ENCODE measurements at regions not wholly inside any gene's neighbourhood (a gene's known extent, or its start where the extent isn't known, plus 50 kb on each side); places are given as distances from the start of the nearest gene placed in this dataset.
"Not testable (repeated sequence)": the region's sequence is repeated elsewhere in the genome, so short reads cannot be mapped to it uniquely, and the experiment has no call there.

GRCh38 chr14:83153081-83153480 lies 1619.4 kb upstream of the SEL1L start:
- DNase-seq = no peak

- DNase-seq = no peak
Measured at GRCh38 chr14:83162361-83162929, 1628.8 kb upstream of the SEL1L start.

GRCh38 chr14:83163016-83163415 lies 1629.4 kb upstream of the SEL1L start:
- DNase-seq = no peak

DNA sequence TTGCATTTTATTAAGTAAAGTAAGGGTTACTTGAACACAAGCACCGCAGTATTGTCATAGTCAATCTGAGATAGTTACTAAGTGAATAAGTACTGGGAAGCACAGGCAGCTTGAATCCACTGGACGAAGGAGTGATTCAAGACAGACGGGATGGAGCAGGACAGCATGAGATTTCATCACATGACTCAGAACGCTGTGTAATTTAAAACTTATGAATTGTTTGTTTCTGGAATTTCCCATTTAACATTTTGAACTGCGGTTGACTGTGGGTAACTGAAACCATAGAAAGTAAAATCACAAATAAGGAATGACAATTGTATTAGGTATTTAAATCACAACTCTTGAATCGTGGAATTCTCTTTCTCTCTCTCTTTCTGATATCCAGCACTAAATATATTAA lies 1630.4 kb upstream of the SEL1L start:
- no peak for DNase-seq

GRCh38 chr14:83164591-83164990 lies 1630.9 kb upstream of the SEL1L start:
- no peak for DNase-seq

DNA sequence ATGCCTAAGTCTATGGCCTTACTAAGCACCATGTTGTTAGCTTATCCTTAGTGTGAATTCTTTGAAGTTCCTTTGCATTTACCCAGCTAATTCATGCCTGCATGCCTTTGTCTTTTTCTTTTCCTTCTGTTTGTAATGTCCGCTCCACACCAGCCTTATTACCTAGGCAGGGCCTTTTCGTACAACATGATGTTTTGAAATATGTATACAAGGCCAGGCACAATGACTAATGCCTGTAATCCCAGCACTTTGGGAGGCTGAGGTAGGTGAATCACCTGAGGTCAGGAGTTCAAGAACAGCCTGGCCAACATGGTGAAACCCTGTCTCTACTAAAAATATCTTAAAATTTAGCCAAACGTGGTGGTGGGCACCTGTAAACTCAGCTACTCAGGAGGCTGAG lies 1636.5 kb upstream of the SEL1L start:
- no peak for DNase-seq

- DNase-seq = no peak
Measured at GRCh38 chr14:83171761-83172160, 1638.1 kb upstream of the SEL1L start.

DNA sequence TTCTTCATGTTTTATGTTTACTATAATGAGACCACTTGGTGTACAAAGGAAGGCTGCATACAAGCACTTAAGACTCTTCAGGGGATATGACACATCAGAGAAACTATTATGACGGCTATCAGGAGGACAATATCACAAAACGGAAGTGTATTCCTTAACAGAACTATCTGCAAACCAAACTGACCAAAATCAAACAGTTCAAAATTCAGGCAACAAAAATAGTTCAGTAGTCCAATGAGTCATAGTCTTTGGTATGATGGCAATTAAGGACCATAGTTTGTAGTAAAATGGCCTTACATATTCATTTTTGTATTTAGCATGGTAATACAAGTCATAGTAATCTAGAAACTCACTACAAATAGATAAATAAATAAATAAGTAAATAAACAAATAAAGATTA lies 1638.7 kb upstream of the SEL1L start:
- DNase-seq = no peak

DNA sequence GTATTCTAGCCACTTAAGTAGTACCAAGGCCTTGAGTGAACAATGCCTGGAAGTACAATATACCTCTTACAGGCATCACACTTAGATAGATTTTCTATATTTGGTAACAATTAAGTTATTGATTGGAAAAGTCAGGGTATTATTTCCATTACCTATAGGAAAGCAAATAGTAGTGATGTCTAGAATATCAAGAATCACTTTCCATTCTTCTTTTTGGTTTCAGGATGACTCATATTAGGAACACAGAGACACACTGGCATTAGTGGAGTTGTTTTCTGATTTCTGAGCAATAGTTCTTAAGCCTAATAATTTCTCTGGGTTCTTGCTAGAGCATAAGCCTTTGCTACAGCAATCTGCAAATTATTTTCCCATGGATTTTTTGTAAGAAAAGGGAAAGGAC lies 1640.0 kb upstream of the SEL1L start:
- DNase-seq = no peak

- DNase-seq = no peak
Measured at GRCh38 chr14:83184531-83184930, 1650.9 kb upstream of the SEL1L start.

GRCh38 chr14:83188311-83188710 lies 1654.7 kb upstream of the SEL1L start:
- DNase-seq = not testable (repeated sequence)

DNA sequence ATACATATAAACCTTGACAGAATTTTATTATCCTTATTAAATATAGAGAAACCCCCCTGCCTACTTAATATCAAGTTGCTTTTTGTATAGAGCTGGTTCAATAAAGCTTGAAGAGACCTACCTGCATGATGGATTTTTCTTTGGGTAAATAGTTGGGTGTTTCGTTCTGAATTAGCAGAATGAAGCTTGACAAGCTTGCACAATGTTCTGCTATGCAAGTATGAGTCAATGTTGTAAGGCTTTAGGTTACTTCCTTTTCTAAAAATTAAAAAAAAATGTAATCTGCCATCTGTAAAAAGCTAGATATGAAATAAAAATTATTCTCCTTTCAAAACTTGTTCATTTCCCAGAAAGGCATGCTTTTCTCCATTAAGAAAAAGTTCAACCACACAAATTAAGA lies 1662.6 kb upstream of the SEL1L start:
- DNase-seq = no peak

GRCh38 chr14:83197271-83197670 lies 1663.6 kb upstream of the SEL1L start:
- no peak for DNase-seq

GRCh38 chr14:83207550-83207949 lies 1673.9 kb upstream of the SEL1L start:
- DNase-seq = no peak

DNA sequence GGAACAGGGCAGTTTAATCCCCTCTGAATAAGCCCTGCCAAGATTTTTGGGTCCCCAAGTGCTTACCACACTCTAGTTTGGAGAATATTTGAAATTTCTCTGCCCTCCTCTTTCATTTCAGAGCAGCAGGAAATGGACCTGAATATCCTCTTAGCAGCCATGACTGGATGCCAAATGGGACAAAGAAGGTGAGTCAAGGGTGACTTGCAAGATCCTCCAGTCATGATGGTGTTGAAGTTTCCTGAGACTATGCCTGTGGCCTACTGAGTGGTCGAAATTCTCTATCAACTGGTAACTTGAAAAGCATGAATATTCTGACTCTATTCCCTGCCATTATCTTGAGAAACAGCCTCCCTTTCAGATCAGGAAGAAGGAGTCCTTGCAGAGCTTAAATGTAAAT lies 1674.7 kb upstream of the SEL1L start:
- no peak for DNase-seq

DNA sequence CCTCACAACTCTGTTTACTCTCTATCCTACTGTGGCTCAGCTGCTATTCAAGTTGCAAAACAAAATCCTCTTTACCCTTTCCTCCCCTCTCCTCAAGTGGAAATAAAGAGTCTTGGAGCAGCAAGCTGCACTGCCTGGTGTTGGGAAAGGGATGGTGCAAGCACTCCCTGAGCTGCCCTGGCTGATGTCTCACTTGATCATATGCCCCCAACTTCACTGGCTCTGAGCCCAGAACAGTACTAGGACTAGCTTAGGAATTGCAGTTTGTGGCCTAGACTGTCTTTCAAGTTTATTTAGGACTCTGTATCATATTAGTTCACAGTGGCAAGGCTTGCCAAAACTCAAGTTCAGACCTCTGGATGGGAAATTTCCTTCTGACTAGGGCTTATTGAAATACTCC lies 1683.8 kb upstream of the SEL1L start:
- no peak for DNase-seq

DNA sequence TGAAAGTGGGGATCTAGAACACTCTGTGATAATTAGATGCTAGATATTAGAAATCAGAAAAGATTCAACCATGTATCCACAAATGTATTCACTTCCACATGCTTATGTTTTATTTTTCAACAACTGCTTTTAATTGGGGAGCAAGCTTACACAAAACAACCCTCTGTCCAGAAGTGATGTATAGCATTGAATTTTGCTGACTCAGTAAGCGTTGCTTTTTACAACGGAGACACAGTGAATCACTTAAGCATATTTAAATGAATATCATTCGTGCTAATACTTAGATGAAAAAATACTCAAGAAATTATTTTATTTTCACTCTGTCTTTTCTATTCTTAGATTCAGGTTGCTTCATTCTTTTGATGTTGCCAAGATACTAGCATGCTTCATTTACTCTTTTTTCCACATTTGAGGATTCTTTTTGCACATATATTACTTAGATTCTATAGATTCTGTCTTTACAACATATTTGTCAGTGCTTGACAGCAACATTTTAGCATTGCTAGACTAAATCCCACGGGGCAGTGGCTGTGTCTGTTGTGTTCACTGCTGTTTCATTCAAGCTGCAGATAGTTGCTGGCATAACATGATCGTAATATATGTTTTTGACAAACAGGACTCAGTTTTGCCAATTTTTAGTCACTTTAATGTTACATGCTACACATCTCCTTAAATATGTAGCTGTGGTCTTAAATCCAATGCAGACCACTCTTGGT lies 1714.4 kb upstream of the SEL1L start:
- no peak for DNase-seq

DNA sequence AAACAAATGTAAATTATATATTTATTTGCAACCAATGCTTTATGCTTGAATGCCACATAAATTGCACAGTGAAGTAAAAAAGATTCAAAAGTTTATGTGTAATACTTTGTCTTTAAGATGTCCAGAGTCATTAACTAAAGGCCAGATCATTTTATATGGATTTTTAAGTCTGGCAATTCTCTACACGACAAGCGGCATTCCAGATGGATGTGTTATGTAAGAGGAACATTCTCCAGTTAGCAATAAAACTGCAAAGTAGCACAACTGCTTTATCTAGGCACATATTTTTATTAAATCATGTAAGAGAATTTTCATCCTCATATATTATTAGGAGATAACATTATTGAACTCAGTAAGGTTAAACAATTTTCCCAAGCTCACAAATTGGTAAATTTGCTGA lies 1717.7 kb upstream of the SEL1L start:
- DNase-seq = no peak

DNA sequence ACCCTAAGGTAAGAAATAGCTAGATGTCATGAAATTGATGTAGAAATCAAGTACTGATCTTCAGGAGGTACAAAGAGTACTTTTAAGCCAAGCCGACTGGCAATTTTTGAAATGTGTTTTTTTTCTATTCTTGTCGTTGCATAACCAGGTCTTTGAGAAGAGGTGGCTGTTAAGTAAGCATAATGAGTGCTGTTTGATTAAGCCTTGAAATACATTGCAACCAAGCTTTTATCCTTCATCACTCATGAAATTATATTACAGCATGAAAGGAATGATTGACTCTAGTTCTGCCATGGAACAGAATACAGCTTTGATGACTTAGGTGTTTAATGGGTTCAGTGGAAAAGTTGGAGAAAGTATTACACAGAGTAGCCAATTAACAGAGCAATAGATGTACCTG lies 1720.2 kb upstream of the SEL1L start:
- DNase-seq = no peak

DNA sequence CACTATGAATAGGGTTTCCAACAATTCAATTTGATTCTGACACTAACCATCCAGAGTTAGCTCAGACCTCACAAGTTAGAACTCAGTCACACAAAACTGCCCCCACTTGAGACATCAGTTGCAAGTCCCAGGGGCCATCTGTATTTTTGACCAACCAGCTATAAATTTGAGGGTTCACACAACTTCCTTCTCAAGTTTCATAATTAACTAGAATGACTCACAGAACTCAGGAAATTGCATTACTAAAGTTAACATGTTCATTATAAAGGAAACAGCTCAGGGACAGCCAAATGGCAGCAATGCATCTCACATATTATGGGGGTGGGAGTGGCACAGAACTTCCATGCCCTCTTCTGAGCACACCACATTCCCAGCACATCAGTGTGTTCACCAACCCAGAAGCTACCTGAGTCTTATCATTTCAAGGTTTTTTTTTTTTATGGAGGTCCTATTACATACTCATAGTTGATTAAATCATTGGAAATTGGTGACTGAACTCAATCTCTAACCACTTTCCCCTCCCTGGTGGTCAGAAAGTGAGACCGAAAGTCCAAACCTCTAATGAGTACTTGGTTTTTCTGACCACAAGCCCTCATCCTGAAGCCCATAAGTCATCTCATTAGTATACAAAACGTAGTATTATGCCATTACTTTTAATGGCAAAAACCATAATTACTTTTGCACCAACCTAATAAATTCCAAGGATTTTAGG lies 1721.5 kb upstream of the SEL1L start:
- no peak for DNase-seq

GRCh38 chr14:83255727-83256090 lies 1722.1 kb upstream of the SEL1L start:
- no peak for DNase-seq

DNA sequence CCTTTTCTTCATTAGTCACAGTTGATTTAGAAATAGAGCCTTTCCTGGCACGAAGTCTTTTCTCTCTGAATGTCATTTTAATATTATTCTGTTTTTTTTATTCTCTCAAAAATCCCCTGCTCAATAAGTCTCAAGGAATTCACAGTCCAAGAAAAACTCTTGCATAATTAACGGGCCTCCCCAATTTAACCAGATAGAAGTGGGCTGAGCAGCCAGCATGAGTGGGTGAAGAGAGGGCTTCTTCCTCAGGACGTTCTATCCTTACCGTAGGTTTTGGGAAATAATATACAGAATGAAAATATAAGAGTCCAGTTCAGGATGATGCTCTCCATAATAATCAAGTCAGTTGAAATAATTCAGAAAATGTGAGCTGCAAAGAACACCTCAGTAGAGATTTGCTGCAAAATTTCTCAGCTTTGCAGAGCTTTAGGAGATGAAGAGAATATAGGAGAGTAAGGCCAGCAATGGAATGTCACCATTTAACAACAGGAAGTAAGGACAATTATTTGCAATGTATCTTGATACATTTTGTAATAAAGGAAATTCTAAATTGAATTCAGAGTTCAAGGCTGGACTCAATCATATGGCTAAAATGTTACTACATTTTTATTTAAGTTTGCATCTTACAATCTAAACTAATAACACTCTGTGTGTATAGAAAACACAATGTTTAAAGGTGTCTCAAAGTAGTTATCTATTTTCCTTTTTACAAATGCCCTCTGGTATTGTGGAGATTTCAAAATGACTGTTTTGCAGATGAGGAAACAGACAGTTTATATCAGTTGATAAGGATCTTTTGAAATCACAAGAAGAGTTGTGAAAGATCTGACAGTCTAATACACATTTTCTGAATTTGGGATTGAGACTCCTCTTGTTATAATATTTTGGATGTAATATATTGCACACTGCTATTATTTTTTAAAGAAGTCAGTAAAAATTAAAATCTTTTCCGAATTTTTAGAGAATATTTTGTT lies 1724.1 kb upstream of the SEL1L start:
- DNase-seq = no peak

GRCh38 chr14:83260751-83261150 lies 1727.1 kb upstream of the SEL1L start:
- no peak for DNase-seq

All from activated CD8-positive, alpha-beta memory T cell treated with anti-CD3 and anti-CD28 coated beads for 24 hours (primary cell).